Liver (tissue), 8 donors: ENCODE measurements at regions not wholly inside any gene's neighbourhood (a gene's known extent, or its start where the extent isn't known, plus 50 kb on each side); places are given as distances from the start of the nearest gene placed in this dataset.

Experiments used
- DNase-seq: peaks from one replicate; pipeline ENCODE4 v3.0.0-alpha.2; 2017; ENCODE audit warnings: low spot score
- H3K27ac ChIP-seq, 2 donors: one replicate each; pipeline ENCODE4 v1.7.0; 2013; ENCODE audit warnings: inconsistent platforms in 2 of 2, low read length in 2 of 2, control low read depth in 1 of 2, low read depth in 1 of 2, mild to moderate bottlenecking in 1 of 2
- H3K27me3 ChIP-seq, 4 donors: one replicate each; pipeline versions ENCODE4 v1.6.1 to v1.7.0; 2013; ENCODE audit warnings: low read length in 3 of 4, inconsistent platforms in 1 of 4, mild to moderate bottlenecking in 1 of 4, moderate library complexity in 1 of 4; ENCODE audit not compliant: control insufficient read depth in 4 of 4, insufficient read depth in 4 of 4
- H3K36me3 ChIP-seq, 4 donors: one replicate each; pipeline versions ENCODE4 v1.6.1 to v1.7.0; 2013; ENCODE audit warnings: low read length in 3 of 4, mild to moderate bottlenecking in 3 of 4, low read depth in 1 of 4, moderate library complexity in 1 of 4; ENCODE audit not compliant: control insufficient read depth in 4 of 4, insufficient read depth in 3 of 4
- H3K4me1 ChIP-seq, 4 donors: one replicate each; pipeline versions ENCODE4 v1.6.1 to v1.7.0; 2013; ENCODE audit warnings: low read length in 3 of 4, mild to moderate bottlenecking in 3 of 4, moderate library complexity in 1 of 4; ENCODE audit not compliant: control insufficient read depth in 4 of 4, insufficient read depth in 4 of 4
- H3K4me3 ChIP-seq, 3 donors: one replicate each; pipeline versions ENCODE4 v1.6.1 to v1.7.0; 2013; ENCODE audit warnings: low read length in 3 of 3, control low read depth in 1 of 3, low read depth in 1 of 3, mild to moderate bottlenecking in 1 of 3
- H3K9ac ChIP-seq, 2 donors: one replicate each; pipeline ENCODE4 v1.7.0; 2013; ENCODE audit warnings: low read length in 2 of 2, mild to moderate bottlenecking in 2 of 2, moderate library complexity in 2 of 2, control low read depth in 1 of 2, low read depth in 1 of 2
- H3K9me3 ChIP-seq, 4 donors: one replicate each; pipeline versions ENCODE4 v1.6.1 to v1.7.0; 2013; ENCODE audit warnings: low read length in 3 of 4; ENCODE audit not compliant: control insufficient read depth in 4 of 4
- ATF3 ChIP-seq: IDR thresholded peaks from 2 replicates; pipeline ENCODE4 v1.6.1; 2016; ENCODE audit warnings: antibody characterized with exemption
- EGR1 ChIP-seq, 2 donors: IDR thresholded peaks; 2 replicates each; pipeline ENCODE4 v1.6.1; 2016 to 2018; ENCODE audit warnings: antibody characterized with exemption in 2 of 2, low read depth in 2 of 2
- FOXA1 ChIP-seq: IDR thresholded peaks from 2 replicates; pipeline ENCODE4 v1.6.1; 2016; ENCODE audit warnings: antibody characterized with exemption
- FOXA2 ChIP-seq: IDR thresholded peaks from 2 replicates; pipeline ENCODE4 v1.6.1; 2016; ENCODE audit warnings: antibody characterized with exemption
- GABPA ChIP-seq, 2 donors: IDR thresholded peaks in 1 of 2; conservative IDR thresholded peaks in 1 of 2; 2 replicates each; pipeline ENCODE4 v1.6.1; 2016; ENCODE audit warnings: antibody characterized with exemption in 2 of 2, mild to moderate bottlenecking in 1 of 2, moderate library complexity in 1 of 2
- HNF4A ChIP-seq, 2 donors: conservative IDR thresholded peaks; 2 replicates each; pipeline ENCODE4 v1.6.1; 2016; ENCODE audit warnings: antibody characterized with exemption in 2 of 2, mild to moderate bottlenecking in 2 of 2
- HNF4G ChIP-seq: IDR thresholded peaks from 2 replicates; pipeline ENCODE4 v1.6.1; 2016; ENCODE audit warnings: antibody characterized with exemption
- JUND ChIP-seq, 2 donors: IDR thresholded peaks; 2 replicates each; pipeline ENCODE4 v1.6.1; 2016; ENCODE audit warnings: antibody characterized with exemption in 2 of 2
- NR2F2 ChIP-seq: IDR thresholded peaks from 2 replicates; pipeline ENCODE4 v1.6.1; 2016; ENCODE audit warnings: antibody characterized with exemption
- RAD21 ChIP-seq, 2 donors: IDR thresholded peaks; 2 replicates each; pipeline ENCODE4 v1.6.1; 2016; ENCODE audit warnings: antibody characterized with exemption in 2 of 2, mild to moderate bottlenecking in 2 of 2
- REST ChIP-seq: IDR thresholded peaks from 2 replicates; pipeline ENCODE4 v1.6.1; 2016; ENCODE audit warnings: antibody characterized with exemption, mild to moderate bottlenecking
- RXRA ChIP-seq, 2 donors: IDR thresholded peaks; 2 replicates each; pipeline ENCODE4 v1.6.1; 2017 to 2018; ENCODE audit warnings: antibody characterized with exemption in 2 of 2, mild to moderate bottlenecking in 1 of 2
- SP1 ChIP-seq: IDR thresholded peaks from 2 replicates; pipeline ENCODE4 v1.6.1; 2018; ENCODE audit warnings: antibody characterized with exemption, mild to moderate bottlenecking
- TAF1 ChIP-seq: conservative IDR thresholded peaks from 2 replicates; pipeline ENCODE4 v1.6.1; 2016; ENCODE audit warnings: antibody characterized with exemption, mild to moderate bottlenecking
- YY1 ChIP-seq: IDR thresholded peaks from 2 replicates; pipeline ENCODE4 v1.6.1; 2016; ENCODE audit warnings: antibody characterized with exemption, mild to moderate bottlenecking
- ZBTB33 ChIP-seq: IDR thresholded peaks from 2 replicates; pipeline ENCODE4 v1.6.1; 2016; ENCODE audit warnings: antibody characterized with exemption
- WGBS: extraction: QIAGEN DNeasy Blood & Tissue Kit; methylation state at CpG from one replicate; pipeline ENCODE4 v1.1.7; 2013; 5-methylcytosine and 5-hydroxymethylcytosine counted together
- TF ChIP-seq, protein P1 (sequence below): fragments of 150-350 bp; IDR thresholded peaks from 2 replicates; pipeline ENCODE4 v1.5.1; 2017; ENCODE audit warnings: improper control_type of control experiment, low read depth, low read length; ENCODE audit not compliant: missing input control
- TF ChIP-seq, protein P2 (sequence below): IDR thresholded peaks from 2 replicates; pipeline ENCODE4 v1.6.1; 2016; ENCODE audit warnings: antibody characterized with exemption
- donor health status: healthy.
- donor health status: healthy.
- donor health status: healthy.
- donor health status: healthy.
- donor health status: healthy.

DNA sequence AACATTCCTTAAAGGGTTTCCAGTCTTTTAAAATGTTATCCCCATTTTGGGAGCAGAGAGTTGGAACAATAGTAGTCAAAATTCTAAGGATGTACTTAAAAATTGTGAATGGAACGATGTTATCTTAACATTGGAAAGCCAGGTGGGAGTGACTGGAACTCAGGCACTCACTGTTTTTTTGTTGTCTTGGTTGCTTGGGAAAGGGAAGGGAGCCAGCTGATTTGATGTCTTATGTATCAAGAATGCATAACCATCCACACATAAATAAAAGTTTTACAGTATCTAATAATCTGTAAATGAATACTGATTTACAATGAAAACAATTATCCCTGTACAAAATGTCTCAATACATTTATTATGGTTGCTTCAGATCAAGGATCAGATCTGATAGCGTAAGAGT lies 88.7 kb downstream of the SLC10A2 start:
- Histone ChIP-seq H3K36me3 (no peaks in the 10 kb centered on the region), H3K9ac (no peak overlapping the region), H3K27me3 (peaks cover 0 to 2% (median 0%) of the 10 kb centered on the region in 4 donors), H3K9me3 (no peaks in the 10 kb centered on the region), H3K4me3 (no peak overlapping the region), H3K27ac (peak overlapping the region in 1 of 2 donors; percentile 7), H3K4me1 (no peaks in the 10 kb centered on the region)
- TF ChIP-seq NR2F2 (no peak), TAF1 (no peak), RXRA (IDR thresholded peaks at IDR 0.05) (no peak), SP1 (no peak), HNF4G (no peak), REST (no peak), EGR1 (IDR thresholded peaks at IDR 0.05; ENCODE audit: low read depth in 2 of 2) (no peak), YY1 (no peak), GABPA (IDR thresholded peaks at IDR 0.05 in 1 of 2, conservative IDR thresholded peaks at IDR 0.05 in 1 of 2) (no peak), ATF3 (no peak), HNF4A (conservative IDR thresholded peaks at IDR 0.05) (no peak), JUND (IDR thresholded peaks at IDR 0.05) (no peak), FOXA2 (no peak), FOXA1 (no peak)
- TF ChIP-seq, protein P1, sequence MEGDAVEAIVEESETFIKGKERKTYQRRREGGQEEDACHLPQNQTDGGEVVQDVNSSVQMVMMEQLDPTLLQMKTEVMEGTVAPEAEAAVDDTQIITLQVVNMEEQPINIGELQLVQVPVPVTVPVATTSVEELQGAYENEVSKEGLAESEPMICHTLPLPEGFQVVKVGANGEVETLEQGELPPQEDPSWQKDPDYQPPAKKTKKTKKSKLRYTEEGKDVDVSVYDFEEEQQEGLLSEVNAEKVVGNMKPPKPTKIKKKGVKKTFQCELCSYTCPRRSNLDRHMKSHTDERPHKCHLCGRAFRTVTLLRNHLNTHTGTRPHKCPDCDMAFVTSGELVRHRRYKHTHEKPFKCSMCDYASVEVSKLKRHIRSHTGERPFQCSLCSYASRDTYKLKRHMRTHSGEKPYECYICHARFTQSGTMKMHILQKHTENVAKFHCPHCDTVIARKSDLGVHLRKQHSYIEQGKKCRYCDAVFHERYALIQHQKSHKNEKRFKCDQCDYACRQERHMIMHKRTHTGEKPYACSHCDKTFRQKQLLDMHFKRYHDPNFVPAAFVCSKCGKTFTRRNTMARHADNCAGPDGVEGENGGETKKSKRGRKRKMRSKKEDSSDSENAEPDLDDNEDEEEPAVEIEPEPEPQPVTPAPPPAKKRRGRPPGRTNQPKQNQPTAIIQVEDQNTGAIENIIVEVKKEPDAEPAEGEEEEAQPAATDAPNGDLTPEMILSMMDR: no peak
- 80% methylated on average over 2 of the region's 2 CpGs for WGBS
- DNase-seq: no peak

- Histone ChIP-seq H3K9ac (no peak overlapping the region), H3K27me3 (peaks cover 0 to 2% (median 0%) of the 10 kb centered on the region in 4 donors), H3K9me3 (no peaks in the 10 kb centered on the region), H3K36me3 (no peaks in the 10 kb centered on the region), H3K27ac (no peak overlapping the region), H3K4me3 (no peak overlapping the region), H3K4me1 (no peaks in the 10 kb centered on the region)
- DNase-seq: no peak
- 67% methylated on average over 8 of the region's 8 CpGs for WGBS
- TF ChIP-seq TAF1 (no peak), RAD21 (IDR thresholded peaks at IDR 0.05) (no peak), FOXA1 (no peak), FOXA2 (no peak), HNF4G (no peak), EGR1 (IDR thresholded peaks at IDR 0.05; ENCODE audit: low read depth in 2 of 2) (no peak), JUND (IDR thresholded peaks at IDR 0.05) (no peak), ZBTB33 (no peak)
- TF ChIP-seq, protein P2, sequence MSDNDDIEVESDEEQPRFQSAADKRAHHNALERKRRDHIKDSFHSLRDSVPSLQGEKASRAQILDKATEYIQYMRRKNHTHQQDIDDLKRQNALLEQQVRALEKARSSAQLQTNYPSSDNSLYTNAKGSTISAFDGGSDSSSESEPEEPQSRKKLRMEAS: no peak
Observed at GRCh38 chr13:102974317-102975087, 91.7 kb downstream of the SLC10A2 start.
